EH (cell line): ENCODE measurements at regions not wholly inside any gene's neighbourhood (a gene's known extent, or its start where the extent isn't known, plus 50 kb on each side); places are given as distances from the start of the nearest gene placed in this dataset.
A peak's percentile ranks its signal among the peaks of the same experiment; 100 is the strongest.
"Not testable (repeated sequence)": the region's sequence is repeated elsewhere in the genome, so short reads cannot be mapped to it uniquely, and the experiment has no call there.

Experiments
- DNase-seq: peaks from one replicate; pipeline ENCODE4 v3.0.0-alpha.2; 2015; ENCODE audit warnings: low read depth

DNA sequence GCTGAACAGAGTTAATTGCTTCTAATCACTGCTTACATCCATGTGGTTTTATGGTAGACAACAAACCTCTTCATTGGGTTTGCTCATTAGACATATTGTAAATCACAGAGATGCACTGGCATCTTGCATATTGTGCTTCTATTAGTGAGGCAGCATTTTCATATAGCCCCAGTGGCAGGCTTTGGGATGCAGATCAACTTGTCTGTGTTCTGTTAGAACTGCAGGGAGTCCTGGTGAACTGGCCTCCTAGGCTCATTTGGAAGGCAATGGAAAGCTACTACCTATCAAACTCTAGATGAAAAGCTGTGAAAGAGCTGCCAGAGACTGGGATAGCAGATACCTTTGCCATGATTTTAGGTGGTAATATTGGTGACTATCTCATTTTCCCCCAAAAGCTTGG is 108.8 kb downstream of the NAA11 start:
- DNase-seq, result no peak

DNA sequence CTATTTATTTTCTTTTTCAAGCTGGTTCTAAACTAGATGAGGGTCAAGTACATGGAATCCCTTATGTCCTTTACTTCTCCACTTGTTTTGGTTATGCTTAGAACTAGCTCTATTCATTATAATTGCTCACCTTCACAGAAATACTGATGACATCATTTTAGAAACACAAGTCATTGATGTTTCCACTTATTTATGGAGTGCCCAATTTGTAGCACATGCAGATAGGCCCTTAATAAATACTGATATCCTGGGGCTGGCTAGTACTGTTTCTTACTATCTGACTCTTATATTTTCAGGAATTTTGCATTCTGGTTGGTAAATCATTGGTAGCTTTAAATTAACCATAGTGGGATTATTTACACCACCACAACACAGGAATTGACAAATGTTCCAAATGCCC is 112.2 kb downstream of the NAA11 start:
- DNase-seq, result no peak

DNA sequence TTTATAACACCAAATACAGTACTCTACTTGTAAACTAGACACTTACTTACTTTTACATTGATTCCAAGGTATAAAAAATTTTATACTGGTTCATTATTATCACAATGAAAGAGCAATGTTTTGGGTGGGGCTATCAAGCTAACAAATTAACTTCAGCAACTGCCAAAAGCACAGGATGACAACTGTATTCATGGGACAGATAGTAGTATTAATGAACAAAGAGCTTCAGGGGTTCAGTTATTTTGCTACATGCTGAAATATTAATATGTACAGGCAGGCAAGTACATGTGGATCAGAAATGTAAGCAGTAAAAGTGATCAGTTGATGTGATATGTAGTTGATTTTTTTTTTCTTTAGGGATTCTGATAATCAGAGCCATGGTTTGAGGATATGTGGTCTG is 112.9 kb downstream of the NAA11 start:
- no peak for DNase-seq

DNA sequence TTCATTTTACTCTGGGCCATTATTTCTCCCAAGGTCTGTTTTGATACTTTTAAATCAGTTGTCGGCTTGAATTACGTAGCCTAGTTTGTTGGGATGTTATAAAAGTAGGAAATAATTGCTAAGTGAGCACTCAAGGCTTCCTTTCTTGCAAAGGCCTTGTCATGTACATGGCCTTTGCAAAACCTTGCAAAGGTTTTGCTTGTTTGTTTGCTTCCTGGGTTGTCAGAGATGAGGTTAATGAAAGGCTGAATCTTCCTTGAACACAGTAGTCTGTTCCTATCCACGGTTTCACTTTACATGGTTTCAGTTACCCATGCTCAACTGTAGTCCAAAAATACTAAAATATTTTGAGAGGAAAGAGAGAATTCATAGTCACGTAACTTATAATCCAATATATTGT is 113.5 kb downstream of the NAA11 start:
- no peak for DNase-seq

DNA sequence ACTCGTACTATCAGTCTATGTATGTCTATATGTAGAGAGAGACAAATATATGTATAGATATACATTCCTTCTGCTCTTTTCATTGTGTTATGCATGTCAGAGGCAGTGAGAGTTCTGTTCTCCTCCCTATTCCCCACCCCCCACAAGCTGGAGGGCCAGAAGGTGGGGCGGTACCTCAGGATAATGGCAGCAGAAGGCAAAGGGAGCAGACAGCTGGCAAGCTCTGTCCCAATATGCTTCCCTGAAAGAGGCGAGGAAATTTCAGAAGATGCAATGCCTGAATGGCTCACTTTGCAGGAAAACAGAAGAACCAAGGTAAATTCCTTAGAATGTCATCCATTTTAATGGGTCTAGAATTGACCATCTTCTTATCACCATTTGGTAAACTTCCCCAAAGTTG is 114.4 kb downstream of the NAA11 start:
- DNase-seq, result no peak

DNA sequence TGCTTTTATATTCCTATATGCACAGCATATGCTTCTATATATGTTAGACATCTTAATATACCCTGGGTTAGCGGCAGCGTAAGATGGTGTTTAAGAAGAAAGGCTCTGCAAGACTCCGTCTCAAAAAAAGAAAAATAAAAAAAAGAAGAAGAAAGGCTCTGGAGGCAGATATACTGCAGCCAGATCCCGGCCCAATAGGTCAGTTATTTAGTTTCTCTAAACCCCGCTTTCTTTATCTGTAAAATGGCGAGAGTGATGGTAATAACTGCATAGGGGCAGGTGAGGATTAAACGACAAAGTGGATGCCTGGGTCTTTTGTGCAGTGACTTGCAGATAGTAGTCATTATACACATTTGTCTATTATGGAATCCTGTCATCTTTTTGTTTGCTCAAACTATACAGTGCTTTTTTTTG is 115.2 kb downstream of the NAA11 start:
- no peak for DNase-seq

DNA sequence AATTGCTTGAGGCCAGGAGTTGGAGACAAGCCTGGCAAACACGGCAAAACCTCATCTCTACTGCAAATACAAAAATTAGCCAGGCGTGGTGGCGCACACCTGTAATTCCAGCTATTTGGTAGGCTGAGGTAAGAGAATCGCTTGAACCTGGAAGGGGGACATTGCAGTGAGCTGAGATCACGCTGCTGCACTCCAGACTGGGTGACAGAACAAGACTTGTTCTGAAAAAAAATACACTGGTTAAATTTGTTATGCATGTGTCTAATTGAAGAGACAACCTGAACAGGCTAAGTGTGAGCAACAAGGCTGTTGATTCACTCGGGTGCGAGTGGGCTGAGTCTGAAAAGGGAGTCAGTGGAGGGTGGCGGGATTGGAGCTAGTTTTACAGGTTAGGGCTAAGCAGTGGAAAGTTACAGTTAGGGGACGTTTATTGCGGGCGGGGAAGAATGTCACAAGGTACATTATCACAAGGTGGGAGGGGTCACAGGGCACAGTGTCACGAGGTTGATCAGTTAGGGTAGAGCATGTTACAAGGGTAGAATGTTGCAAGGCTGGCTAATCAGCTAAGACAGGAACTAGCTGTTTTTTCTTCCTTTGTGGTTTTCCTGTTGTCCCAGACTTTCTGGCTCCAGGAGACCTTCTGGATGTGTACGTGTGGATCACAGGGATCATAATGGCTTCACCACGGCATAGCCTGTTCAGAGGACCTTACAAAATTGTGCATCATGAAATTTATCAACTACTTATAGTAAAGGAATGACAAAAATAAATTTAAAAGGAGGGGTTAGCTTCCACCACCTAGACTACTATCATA is 115.8 kb downstream of the NAA11 start:
- no peak for DNase-seq

DNA sequence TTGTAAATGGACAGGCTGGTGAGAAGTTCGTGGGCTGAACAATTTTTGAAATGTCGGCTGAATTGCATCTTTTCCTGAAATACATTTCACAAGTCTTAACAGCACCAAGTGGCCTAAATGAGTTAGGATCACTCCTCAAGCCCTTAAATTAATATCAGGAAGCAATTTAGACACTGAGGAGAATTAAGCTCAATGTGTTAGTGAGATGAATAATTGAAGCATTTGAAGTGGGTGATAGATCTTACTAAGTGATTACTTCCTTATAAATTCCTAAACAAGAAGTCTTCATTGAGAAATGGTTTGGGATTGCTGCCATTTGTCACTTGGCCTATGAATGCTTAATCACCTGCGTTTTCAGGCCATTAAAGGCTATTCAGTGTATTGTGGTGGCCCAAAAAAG is 116.8 kb downstream of the NAA11 start:
- DNase-seq, result no peak

DNA sequence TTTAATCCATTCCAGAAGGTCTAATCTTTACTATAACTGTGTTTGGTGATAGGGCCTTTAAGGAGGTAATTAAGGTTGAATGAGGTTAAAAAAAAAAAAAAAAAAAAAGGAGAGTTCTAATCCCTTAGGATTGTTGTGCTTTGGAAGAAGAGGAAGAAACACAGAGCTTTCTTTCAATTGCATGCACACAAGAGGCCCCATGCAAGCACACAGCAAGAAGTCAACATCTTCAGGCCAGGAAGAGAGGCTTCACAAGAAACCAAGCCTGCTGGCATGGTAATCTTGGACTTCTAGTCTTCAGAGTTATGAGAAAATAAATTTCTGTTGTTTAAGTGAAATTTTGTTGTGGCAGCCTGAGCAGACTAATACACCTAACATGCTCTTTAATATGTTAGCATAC is 118.6 kb downstream of the NAA11 start:
- DNase-seq, result no peak

DNA sequence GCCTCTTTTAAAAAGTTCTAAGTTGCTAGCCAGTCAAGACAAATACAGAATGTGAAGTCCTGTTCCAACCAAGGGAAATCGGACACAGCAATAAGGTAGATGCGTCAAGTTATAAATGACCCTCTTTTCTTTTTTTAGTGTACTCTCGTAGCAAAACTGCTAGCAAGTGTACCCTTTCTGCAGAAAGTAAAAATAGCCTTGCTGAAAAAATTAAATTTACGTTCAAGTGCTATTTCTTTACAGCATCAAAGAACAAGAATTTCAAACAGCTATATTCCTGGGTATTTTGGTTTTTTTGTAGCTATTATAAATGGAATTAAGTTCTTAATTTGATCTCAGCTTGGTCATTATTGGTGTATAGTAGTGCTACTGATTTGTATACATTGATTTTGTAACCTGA is 119.2 kb downstream of the NAA11 start:
- DNase-seq, result no peak

DNA sequence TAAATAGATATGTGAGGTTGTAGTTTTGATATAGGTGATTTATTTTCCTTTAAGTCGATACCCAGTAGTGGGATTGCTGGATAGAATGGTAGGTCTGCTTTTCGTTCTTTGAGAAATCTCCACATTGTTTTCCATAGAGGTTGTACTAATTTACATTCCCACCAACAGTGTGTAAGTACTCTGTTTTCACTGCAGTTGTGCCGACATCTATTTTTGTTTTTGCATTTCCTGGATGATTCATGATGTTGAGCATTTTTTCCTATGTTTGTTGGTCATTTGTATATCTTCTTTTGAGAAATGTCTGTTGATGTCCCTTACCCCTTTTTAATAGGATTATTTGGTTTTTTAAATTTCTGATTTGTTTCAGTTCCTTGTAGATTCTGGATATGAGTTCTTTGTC is 120.7 kb downstream of the NAA11 start:
- DNase-seq, result no peak

DNA sequence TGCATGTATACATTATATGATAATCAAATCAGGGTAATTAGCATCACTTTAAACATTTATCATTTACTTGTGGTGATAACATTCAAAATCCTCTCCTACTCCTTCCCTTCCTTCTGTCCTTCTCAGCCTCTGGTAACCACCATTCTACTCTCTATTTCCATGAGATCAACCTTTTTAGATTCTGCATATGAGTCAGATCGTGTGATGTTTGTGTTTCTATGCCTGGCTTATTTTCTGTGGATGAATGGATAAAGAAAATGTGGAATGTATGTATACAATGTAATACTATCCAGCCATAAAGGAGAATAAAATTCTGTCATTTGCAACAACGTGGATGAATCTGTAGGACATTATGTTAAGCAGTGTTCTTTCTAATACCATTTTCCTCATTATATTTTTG is 123.9 kb downstream of the NAA11 start:
- DNase-seq, result no peak

DNA sequence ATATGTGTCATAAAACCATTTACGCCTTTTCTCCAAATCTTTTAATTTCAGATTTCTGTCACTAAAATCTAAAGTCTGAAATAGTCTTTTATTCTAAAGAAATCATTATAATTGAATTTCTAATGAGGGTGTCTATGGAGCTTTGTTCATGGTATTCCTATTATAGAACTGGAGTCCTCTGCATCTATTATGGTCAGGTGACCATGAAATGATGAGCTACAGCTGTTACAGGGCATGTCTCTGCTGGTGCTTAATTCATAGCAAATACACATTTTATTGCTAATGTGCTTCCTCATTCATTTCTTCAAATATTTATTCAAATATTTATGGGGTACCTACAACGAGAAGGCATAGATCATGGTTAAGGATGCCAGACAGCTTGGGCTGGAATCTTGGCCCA is 126.1 kb downstream of the NAA11 start:
- no peak for DNase-seq

DNA sequence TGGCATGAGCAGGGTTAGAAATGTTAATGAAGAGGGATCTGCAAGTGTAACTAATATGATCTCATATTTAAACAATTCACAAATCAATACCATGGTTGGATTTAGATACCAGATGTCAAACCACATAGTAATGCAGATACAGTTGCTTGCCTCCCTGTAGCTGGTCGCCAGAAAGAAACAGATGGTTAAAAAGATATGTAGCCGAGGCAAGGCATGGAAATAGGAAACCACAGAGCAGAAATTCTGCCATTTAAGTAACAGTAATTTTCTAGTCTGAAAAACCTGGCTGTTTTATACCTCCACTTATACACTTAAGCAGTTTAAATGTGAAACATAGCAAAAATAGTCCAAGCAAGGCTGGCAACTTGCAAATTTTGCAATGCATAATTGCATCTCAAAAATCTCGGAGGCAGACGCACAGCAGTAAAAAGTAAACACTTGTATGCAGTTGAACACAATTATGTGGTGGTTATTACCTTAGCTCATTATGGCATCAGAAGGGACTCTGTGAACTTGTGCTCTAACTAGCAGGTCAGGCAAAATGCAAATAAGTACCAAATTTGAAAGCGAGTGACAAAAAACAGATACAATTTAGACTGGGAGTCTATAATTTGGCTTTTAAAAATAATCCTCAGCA is 126.8 kb downstream of the NAA11 start:
- DNase-seq, result no peak

DNA sequence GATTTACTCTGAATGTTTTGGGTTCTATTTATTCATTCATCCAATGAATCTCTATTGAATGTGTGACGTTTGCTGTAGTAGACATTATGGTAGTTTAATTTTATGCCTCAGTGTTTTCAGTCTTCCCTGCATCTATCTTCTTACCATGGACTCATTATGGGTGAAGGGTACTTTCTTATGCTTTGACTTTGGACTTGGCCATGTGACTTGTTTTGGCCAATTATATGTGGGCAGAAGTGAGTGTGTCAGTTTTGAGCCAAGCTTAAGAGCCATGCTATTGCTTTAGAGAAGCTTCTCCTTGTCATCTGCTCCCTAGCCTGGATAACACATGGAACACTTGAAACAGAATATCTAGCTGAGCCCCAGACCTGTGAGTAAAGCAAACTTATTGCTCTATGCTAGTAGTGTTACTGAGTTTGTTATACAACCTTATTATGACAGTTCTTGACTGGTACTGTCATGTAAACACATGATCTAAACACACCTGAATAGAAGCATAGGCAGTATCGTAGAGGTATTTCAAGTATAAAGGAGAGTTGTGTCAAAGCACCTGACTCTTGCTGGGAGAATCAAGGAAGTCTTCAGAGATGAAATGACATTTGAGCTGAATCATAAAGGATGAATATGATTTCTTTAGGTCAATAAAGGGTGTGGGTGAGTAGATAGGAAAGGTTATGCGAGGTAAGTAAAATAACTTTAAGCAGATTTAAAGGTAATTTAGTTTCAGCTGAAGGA is 128.4 kb downstream of the NAA11 start:
- no peak for DNase-seq

DNA sequence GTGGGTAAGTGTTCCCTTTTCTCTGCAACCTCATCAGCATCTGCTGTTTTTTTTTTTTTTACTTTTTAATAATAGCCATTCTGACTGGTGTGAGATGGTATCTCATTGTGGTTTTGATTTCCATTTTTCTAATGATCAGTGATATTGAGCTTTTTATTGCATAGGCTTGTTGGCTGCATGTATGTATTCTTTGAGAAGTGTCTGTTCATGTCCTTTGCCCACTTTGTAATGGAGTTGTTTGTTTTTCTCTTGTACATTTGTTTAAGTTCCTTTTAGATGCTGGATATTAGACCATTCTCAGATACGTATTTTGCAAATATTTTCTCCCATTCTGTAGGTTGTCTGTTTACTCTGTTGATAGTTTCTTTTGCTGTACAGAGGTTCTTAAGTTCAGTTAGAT is 134.6 kb downstream of the NAA11 start:
- not testable (repeated sequence) for DNase-seq

DNA sequence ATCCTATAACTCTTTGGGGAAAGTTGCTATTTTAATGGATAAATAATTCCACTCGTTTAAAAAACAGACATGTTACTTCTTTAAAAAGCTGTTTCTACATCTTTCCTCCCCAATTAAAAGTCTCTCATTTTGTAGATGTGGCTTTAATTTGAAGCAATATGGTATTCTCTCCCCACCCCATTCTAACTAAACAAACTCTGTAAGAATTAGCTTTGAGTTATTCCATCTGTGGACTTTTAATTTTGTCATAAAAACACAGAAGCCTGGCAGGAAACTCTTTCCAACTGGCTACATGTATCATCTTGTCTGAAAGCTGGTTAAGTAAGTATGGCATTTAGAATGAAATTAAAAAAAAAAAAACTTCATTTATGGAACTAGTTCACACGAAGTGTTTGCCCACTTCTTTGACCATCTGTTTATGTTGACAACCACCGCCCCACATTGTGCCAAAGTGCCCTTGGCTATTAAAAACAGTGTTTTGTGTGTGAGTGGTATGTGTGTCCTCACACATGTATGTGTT is 140.3 kb downstream of the NAA11 start:
- no peak for DNase-seq

DNA sequence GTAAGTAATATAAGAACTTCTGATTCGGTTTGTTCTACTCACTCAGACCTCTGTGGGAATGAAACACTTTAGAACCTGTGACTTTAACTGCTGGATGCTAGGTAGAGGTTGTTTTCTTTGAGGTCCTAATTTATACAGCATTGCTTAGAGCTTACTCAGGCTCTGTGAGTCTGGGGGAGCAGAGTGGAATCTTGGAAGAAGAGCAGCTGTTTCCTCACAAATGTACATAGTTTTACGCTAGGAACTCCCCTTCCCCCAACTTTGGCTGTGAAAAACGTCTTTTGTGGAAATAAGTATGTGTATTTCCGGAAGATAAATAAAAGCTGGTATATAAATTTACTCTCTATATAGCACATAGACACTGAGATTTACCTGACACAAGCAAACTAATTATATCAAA is 141.4 kb downstream of the NAA11 start:
- DNase-seq, result no peak

DNA sequence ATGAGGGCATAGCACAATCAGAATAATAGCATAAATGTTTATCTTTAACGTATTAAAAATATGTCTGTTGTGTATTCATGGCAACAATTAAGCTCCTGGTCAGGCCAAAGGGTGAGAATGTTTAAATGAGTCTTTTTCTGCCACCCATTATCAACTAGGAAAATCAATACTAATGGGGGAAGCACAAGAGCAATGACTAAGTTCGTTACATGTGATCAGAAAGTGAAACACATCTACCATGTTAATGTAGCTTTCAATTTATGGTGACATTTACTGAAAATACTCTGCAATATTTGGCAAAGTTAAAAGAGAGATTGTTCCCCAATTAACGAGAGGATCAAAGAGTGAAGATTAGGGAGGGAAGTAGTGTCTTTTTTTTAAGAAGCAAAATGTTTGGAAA is 143.7 kb downstream of the NAA11 start:
- DNase-seq, result no peak

DNA sequence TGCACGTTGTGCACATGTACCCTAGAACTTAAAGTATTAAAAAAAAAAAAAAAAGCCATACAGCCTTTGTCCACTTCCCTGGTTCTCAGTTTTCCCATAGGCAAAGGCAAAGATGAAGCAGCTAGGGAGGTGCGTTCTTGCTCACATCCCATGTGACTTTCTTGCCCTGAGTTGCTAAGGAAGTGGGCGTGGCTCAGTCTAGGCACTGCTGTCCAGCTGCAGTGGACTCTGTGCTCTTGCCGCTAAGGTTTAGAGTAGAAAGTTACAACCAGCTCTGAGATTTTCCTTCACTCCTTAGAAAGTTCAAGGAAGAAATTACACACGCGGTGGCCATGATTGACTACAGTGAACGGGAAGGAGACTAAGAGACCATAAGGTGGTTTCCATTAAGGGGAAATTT is 144.7 kb downstream of the NAA11 start:
- DNase-seq, result peak; percentile 9

DNA sequence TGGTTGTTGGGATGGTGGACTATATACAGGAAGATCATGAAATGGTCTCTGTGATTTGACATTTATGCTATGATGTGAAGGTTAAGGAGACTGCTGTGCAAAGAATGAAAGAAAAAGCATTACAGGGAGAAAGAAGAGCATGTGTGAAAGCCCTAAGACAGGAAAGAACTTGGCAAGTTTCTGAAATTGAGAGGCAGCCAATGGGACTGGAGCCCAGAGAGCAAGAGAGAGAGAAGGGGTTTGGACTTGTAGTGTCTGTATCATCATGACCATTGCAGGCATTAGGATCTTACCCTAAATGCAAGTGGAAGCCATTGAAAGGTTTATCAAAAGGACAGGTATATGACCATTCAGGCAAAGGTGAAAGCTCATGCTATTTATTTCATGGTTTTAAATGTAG is 147.1 kb downstream of the NAA11 start:
- no peak for DNase-seq

DNA sequence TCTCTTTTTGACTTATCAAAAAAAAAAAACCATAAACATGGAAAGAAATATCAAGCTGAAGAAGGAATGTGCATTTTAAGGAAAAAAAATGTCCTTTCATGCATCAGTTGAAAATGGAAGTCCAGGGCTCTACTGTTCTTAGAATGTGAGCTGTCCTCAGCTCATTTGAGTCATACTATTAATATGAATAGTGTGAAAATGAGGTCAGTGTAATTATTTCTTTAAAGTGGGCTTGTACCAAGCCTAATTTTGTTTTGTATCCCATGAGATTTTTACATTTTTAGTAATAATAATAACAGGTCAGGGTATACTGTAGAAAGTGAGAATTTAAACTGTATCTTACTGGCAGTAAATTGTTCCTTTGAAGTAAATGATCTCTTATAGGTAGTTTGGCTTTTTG is 148.5 kb downstream of the NAA11 start:
- DNase-seq, result no peak

DNA sequence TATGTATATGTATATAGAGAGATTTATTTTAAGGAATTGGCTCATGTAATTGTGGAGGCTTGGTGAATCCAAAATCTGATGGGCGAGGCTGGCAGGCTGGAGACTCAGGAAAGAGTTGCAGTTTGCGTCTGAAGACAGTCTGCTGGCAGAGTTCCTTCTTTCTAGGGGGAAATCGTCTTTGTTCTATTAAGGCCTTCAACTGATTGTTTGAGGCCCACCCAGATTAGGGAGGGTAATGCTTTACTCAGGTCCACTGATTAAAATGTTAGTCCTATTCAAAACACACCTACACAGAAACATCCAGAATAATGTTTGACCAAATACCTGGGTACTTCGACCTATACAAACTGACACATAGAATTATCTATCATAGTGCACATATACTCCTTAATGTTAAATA is 149.5 kb downstream of the NAA11 start:
- DNase-seq, result no peak
